Keratinocyte (primary cell): ENCODE measurements at regions not wholly inside any gene's neighbourhood (a gene's known extent, or its start where the extent isn't known, plus 50 kb on each side); places are given as distances from the start of the nearest gene placed in this dataset.

ENCODE experiments used
- DNase-seq: peaks from one replicate; pipeline ENCODE4 v3.0.0-alpha.2; 2011; ENCODE audit warnings: low read depth, missing footprints, low spot score
- FAIRE-seq: peaks from 2 replicates; lab custom pipeline; 2011; peaks lifted over from hg19 to GRCh38; lab: Jason Lieb, UNC
- H2AFZ ChIP-seq: 2 replicates; pipeline ENCODE4 v1.6.0; 2012; ENCODE audit warnings: low read length, control low read depth, inconsistent platforms; ENCODE audit not compliant: control insufficient read depth
- H3K27ac ChIP-seq: 2 replicates; pipeline ENCODE4 v1.5.1; 2011; ENCODE audit warnings: low read length; ENCODE audit not compliant: control insufficient read depth, insufficient read depth
- H3K27me3 ChIP-seq: 3 replicates; pipeline ENCODE4 v1.6.0; 2011; ENCODE audit warnings: low read length; ENCODE audit not compliant: control insufficient read depth, insufficient read depth; ENCODE audit errors: extremely low read depth
- H3K36me3 ChIP-seq, 2 experiments: 2 replicates in 1 of 2; 3 replicates in 1 of 2; pipeline ENCODE4 v1.5.1; 2011; ENCODE audit warnings: low read length in 2 of 2, mild to moderate bottlenecking in 1 of 2; ENCODE audit not compliant: control insufficient read depth in 2 of 2, insufficient read depth in 2 of 2; ENCODE audit errors: extremely low read depth in 1 of 2
- H3K4me1 ChIP-seq: 3 replicates; pipeline ENCODE4 v1.5.1; 2011; ENCODE audit warnings: low read length; ENCODE audit not compliant: control insufficient read depth, insufficient read depth; ENCODE audit errors: extremely low read depth
- H3K4me2 ChIP-seq: 3 replicates; pipeline ENCODE4 v1.6.0; 2011; ENCODE audit warnings: low read depth, low read length; ENCODE audit not compliant: control insufficient read depth, insufficient read depth; ENCODE audit errors: extremely low read depth
- H3K4me3 ChIP-seq, 3 experiments: fragments of 200-600 bp in 1 of 3; sonication (generic) in 1 of 3; 2 replicates in 2 of 3; 3 replicates in 1 of 3; pipeline ENCODE4 v1.5.1; 2011 to 2016; ENCODE audit warnings: low read length in 3 of 3, mild to moderate bottlenecking in 3 of 3, control low read depth in 2 of 3, inconsistent platforms in 1 of 3, low read depth in 1 of 3, mixed read lengths in 1 of 3, mixed run types in 1 of 3, moderate library complexity in 1 of 3; ENCODE audit not compliant: control insufficient read depth in 2 of 3, insufficient read depth in 2 of 3; ENCODE audit errors: extremely low read depth in 1 of 3
- H3K79me2 ChIP-seq: 2 replicates; pipeline ENCODE4 v1.6.0; 2012; ENCODE audit warnings: low read length; ENCODE audit not compliant: control insufficient read depth, insufficient read depth
- H3K9ac ChIP-seq: 3 replicates; pipeline ENCODE4 v1.6.0; 2011; ENCODE audit warnings: low read length; ENCODE audit not compliant: control insufficient read depth, insufficient read depth; ENCODE audit errors: extremely low read depth
- H3K9me1 ChIP-seq: 3 replicates; pipeline ENCODE4 v1.6.0; 2011; ENCODE audit warnings: low read length; ENCODE audit not compliant: control insufficient read depth, insufficient read depth; ENCODE audit errors: extremely low read depth
- H3K9me3 ChIP-seq: 2 replicates; pipeline ENCODE4 v1.5.1; 2012; ENCODE audit warnings: low read depth, low read length; ENCODE audit not compliant: control insufficient read depth
- H4K20me1 ChIP-seq: 3 replicates; pipeline ENCODE4 v1.6.0; 2011; ENCODE audit warnings: low read length; ENCODE audit not compliant: control insufficient read depth, insufficient read depth; ENCODE audit errors: extremely low read depth
- CTCF ChIP-seq, 3 experiments: IDR thresholded peaks in 1 of 3; conservative IDR thresholded peaks in 1 of 3; optimal IDR thresholded peaks in 1 of 3; 2 replicates in 2 of 3; 3 replicates in 1 of 3; pipeline versions ENCODE3 to v1.5.1; 2011; ENCODE audit warnings: low read length in 3 of 3, mild to moderate bottlenecking in 3 of 3, moderate library complexity in 2 of 3, control low read depth in 1 of 3, inconsistent platforms in 1 of 3; ENCODE audit not compliant: insufficient read depth in 2 of 3; ENCODE audit errors: extremely low read depth in 1 of 3
- EZH2 ChIP-seq: IDR thresholded peaks from one replicate; pipeline ENCODE4 v1.6.1; 2012; ENCODE audit warnings: inconsistent platforms, mild to moderate bottlenecking, low read length, moderate library complexity
- dilution Hi-C: fragments of 300-500 bp; cut with MboI; formaldehyde crosslinking; loops from one replicate; pipeline ENCODE4 v1.7.0; 2020; ENCODE audit warnings: low sequenced_read_pairs; ENCODE audit not compliant: extremely low pct_ligation_motif_present

- Histone ChIP-seq H3K9ac (no peak overlapping the region), H3K4me1 (no peaks in the 10 kb centered on the region), H3K4me2 (no peak overlapping the region), H3K79me2 (no peaks in the 10 kb centered on the region), H3K36me3 (no peaks in the 10 kb centered on the region), H3K9me3 (no peaks in the 10 kb centered on the region), H3K9me1 (no peaks in the 10 kb centered on the region), H4K20me1 (no peaks in the 10 kb centered on the region), H3K27ac (no peak overlapping the region), H3K27me3 (peaks cover 33% of the 10 kb centered on the region), H3K4me3 (no peak overlapping the region), H2AFZ (no peak overlapping the region)
- no peak for TF ChIP-seq CTCF (optimal IDR thresholded peaks at IDR 0.05 in 1 of 3, IDR thresholded peaks at IDR 0.05 in 1 of 3, conservative IDR thresholded peaks at IDR 0.05 in 1 of 3; ENCODE audit: extremely low read depth in 1 of 3, insufficient read depth in 2 of 3, low read length in 3 of 3)
- no peak for TF ChIP-seq EZH2
- DNase-seq (no peak), FAIRE-seq (no peak)
- dilution Hi-C loops, result no loop called here
Observed at GRCh38 chr11:70826541-70827335, 425.6 kb downstream of the SHANK2 start.

- FAIRE-seq (no peak), DNase-seq (no peak)
- H3K4me3 ChIP-seq, result no peak overlapping the region
- no peak overlapping the region for H3K4me2 ChIP-seq
- no peaks in the 10 kb centered on the region for H3K79me2 ChIP-seq
- no peaks in the 10 kb centered on the region for H4K20me1 ChIP-seq
- TF ChIP-seq EZH2, result no peak
- no peak for TF ChIP-seq CTCF (optimal IDR thresholded peaks at IDR 0.05 in 1 of 3, IDR thresholded peaks at IDR 0.05 in 1 of 3, conservative IDR thresholded peaks at IDR 0.05 in 1 of 3; ENCODE audit: extremely low read depth in 1 of 3, insufficient read depth in 2 of 3, low read length in 3 of 3)
- no peak overlapping the region for H3K27ac ChIP-seq
- H3K9me3 ChIP-seq, result no peaks in the 10 kb centered on the region
- H3K36me3 ChIP-seq, result no peaks in the 10 kb centered on the region
- H3K9ac ChIP-seq, result no peak overlapping the region
- H2AFZ ChIP-seq, result no peak overlapping the region
- dilution Hi-C loops, result no loop called here
- no peaks in the 10 kb centered on the region for H3K9me1 ChIP-seq
- peaks cover 33% of the 10 kb centered on the region for H3K27me3 ChIP-seq
- no peaks in the 10 kb centered on the region for H3K4me1 ChIP-seq
Observed at GRCh38 chr11:70828593-70829082, 423.7 kb downstream of the SHANK2 start.
